ENCODE measurements at regions not wholly inside any gene's neighbourhood (a gene's known extent, or its start where the extent isn't known, plus 50 kb on each side); places are given as distances from the start of the nearest gene placed in this dataset.

- TF ChIP-seq CTCF (conservative IDR thresholded peaks at IDR 0.05; ENCODE audit: low read depth, low read length): no peak
- no peak for TF ChIP-seq EZH2phosphoT487 (IDR thresholded peaks at IDR 0.05; ENCODE audit: borderline replicate concordance, low read length)
These were observed 976.8 kb upstream of the ADGRL3 start for GRCh38 chr4:60223208-60223923.

Measured in PC-3 (cell line).